ENCODE measurements at regions not wholly inside any gene's neighbourhood (a gene's known extent, or its start where the extent isn't known, plus 50 kb on each side); places are given as distances from the start of the nearest gene placed in this dataset.

- peaks cover 0 to 6% (median 0%) of the 10 kb centered on the region in 4 donors for H3K9me3 ChIP-seq
- no peak for DNase-seq
- no peaks in the 10 kb centered on the region for H3K36me3 ChIP-seq
- no peaks in the 10 kb centered on the region for H3K4me1 ChIP-seq
- no peak overlapping the region for H3K27ac ChIP-seq
- H3K27me3 ChIP-seq, result no peaks in the 10 kb centered on the region
- TF ChIP-seq, protein P1, sequence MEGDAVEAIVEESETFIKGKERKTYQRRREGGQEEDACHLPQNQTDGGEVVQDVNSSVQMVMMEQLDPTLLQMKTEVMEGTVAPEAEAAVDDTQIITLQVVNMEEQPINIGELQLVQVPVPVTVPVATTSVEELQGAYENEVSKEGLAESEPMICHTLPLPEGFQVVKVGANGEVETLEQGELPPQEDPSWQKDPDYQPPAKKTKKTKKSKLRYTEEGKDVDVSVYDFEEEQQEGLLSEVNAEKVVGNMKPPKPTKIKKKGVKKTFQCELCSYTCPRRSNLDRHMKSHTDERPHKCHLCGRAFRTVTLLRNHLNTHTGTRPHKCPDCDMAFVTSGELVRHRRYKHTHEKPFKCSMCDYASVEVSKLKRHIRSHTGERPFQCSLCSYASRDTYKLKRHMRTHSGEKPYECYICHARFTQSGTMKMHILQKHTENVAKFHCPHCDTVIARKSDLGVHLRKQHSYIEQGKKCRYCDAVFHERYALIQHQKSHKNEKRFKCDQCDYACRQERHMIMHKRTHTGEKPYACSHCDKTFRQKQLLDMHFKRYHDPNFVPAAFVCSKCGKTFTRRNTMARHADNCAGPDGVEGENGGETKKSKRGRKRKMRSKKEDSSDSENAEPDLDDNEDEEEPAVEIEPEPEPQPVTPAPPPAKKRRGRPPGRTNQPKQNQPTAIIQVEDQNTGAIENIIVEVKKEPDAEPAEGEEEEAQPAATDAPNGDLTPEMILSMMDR (IDR thresholded peaks at IDR 0.05), result no peak
- TF ChIP-seq POLR2A (IDR thresholded peaks at IDR 0.05), result no peak
- no peak overlapping the region for H3K4me3 ChIP-seq
Observed at GRCh38 chr3:34626699-34627098, 828.3 kb downstream of the PDCD6IP start.

GRCh38 chr3:34634939-34635338 is 836.5 kb downstream of the PDCD6IP start:
- Histone ChIP-seq H3K27me3 (no peaks in the 10 kb centered on the region), H3K4me3 (no peak overlapping the region), H3K9me3 (no peaks in the 10 kb centered on the region), H3K27ac (no peak overlapping the region), H3K4me1 (no peaks in the 10 kb centered on the region), H3K36me3 (no peaks in the 10 kb centered on the region)
- DNase-seq, result no peak
- TF ChIP-seq, protein P1 (IDR thresholded peaks at IDR 0.05), result no peak
- no peak for TF ChIP-seq POLR2A (IDR thresholded peaks at IDR 0.05)

- TF ChIP-seq, protein P1 (IDR thresholded peaks at IDR 0.05), result no peak
- no peak for TF ChIP-seq POLR2A (IDR thresholded peaks at IDR 0.05)
- no peaks in the 10 kb centered on the region for H3K9me3 ChIP-seq
- no peak for DNase-seq
- no peak overlapping the region for H3K27ac ChIP-seq
- no peaks in the 10 kb centered on the region for H3K27me3 ChIP-seq
- no peaks in the 10 kb centered on the region for H3K36me3 ChIP-seq
- H3K4me1 ChIP-seq, result no peaks in the 10 kb centered on the region
- H3K4me3 ChIP-seq, result no peak overlapping the region
Observed at GRCh38 chr3:34635352-34635850, 837.0 kb downstream of the PDCD6IP start.

DNA sequence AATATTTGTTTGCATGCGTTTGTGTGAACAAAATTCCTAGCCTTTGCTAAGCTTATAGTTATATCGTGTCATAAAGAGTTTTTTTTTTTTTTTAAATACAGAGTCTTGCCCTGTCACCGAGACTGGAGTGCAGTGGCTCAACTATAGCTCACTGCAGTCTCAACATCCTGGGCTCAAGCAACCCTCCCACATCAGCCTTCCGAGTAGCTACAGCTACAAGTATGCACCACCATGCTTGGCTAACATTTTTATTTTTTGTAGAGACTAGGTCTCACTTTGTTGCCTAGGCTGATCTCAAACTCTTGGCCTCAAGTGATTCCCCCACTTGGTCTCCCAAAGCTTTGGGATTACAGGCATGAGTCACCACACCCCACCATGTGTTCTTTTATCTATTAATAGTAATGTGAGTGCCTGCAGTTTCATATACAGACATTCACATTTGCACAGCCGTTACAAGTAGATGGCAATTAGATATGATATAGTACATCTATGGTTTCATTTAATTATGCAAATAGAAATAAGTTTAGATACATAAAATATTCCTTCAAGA is 848.6 kb downstream of the PDCD6IP start:
- Histone ChIP-seq H3K4me1 (no peaks in the 10 kb centered on the region), H3K27me3 (no peaks in the 10 kb centered on the region), H3K36me3 (no peaks in the 10 kb centered on the region), H3K9me3 (no peaks in the 10 kb centered on the region), H3K27ac (no peak overlapping the region), H3K4me3 (no peak overlapping the region)
- DNase-seq, result no peak
- no peak for TF ChIP-seq POLR2A (IDR thresholded peaks at IDR 0.05)
- TF ChIP-seq, protein P1 (IDR thresholded peaks at IDR 0.05), result no peak

DNA sequence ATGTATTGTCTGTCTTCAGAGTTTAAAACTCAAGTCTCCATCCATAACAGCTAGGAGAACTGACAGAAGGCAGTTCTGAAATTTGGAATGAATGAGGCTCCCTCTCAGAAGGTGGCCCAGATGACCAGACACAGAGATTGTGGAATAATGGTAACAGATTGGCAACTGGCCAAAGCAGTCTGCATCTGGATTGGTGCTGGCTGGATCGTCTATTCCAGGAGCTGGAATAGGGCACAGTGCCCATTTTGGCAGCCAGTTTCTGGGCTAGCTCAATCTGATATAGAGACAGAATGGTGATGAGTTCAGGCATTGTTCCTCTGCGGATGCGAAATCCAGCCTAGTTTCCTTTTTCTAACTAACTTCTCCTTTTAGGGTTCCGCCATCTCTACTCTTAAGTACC is 851.7 kb downstream of the PDCD6IP start:
- H3K36me3 ChIP-seq, result no peaks in the 10 kb centered on the region
- H3K9me3 ChIP-seq, result no peaks in the 10 kb centered on the region
- no peak overlapping the region for H3K4me3 ChIP-seq
- TF ChIP-seq, protein P1 (IDR thresholded peaks at IDR 0.05), result no peak
- TF ChIP-seq POLR2A (IDR thresholded peaks at IDR 0.05), result no peak
- H3K4me1 ChIP-seq, result no peaks in the 10 kb centered on the region
- no peak for DNase-seq
- no peak overlapping the region for H3K27ac ChIP-seq
- H3K27me3 ChIP-seq, result no peaks in the 10 kb centered on the region

DNA sequence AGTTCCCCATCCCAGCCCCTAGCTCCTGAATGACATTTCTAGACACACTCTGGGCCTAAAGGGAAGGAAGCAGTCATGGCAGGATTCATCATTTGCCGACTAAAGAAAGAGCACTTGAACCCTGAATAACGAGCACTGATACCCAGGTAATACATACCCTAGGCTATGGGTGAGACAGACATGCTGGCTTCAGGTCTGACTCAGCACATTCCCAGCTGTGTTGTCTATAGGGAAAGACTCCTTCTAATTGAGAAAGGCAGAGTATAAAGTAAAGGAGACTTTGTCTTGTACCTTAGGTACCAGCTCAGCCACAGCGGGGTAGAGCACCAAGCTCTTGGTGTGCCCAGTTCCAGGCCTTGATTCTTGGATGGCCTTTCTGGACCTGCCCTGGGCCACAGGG is 870.5 kb downstream of the PDCD6IP start:
- no peak overlapping the region for H3K4me3 ChIP-seq
- no peaks in the 10 kb centered on the region for H3K27me3 ChIP-seq
- H3K36me3 ChIP-seq, result no peaks in the 10 kb centered on the region
- TF ChIP-seq POLR2A (IDR thresholded peaks at IDR 0.05), result no peak
- TF ChIP-seq, protein P1 (IDR thresholded peaks at IDR 0.05), result no peak
- no peak for DNase-seq
- H3K4me1 ChIP-seq, result no peaks in the 10 kb centered on the region
- no peaks in the 10 kb centered on the region for H3K9me3 ChIP-seq
- H3K27ac ChIP-seq, result no peak overlapping the region

All from Peyer's patch (tissue), 4 donors.